Transverse colon (tissue), 4 donors: ENCODE measurements at regions not wholly inside any gene's neighbourhood (a gene's known extent, or its start where the extent isn't known, plus 50 kb on each side); places are given as distances from the start of the nearest gene placed in this dataset.
"Not testable (repeated sequence)": the region's sequence is repeated elsewhere in the genome, so short reads cannot be mapped to it uniquely, and the experiment has no call there.

Experiments
- DNase-seq: peaks from one replicate; pipeline ENCODE4 v3.0.0-alpha.2; 2019
- H3K27ac ChIP-seq, 4 donors: fragments of 200-600 bp; sonication (generic); 2 replicates each; pipeline ENCODE4 v1.5.1; 2016 to 2018; ENCODE audit warnings: inconsistent platforms in 4 of 4
- H3K27me3 ChIP-seq: fragments of 200-600 bp; sonication (generic); 2 replicates; pipeline ENCODE4 v1.5.1; 2017; ENCODE audit warnings: inconsistent platforms
- H3K36me3 ChIP-seq, 4 donors: fragments of 200-600 bp; sonication (generic); 2 replicates each; pipeline ENCODE4 v1.5.1; 2017 to 2019; ENCODE audit warnings: inconsistent platforms in 4 of 4
- H3K4me1 ChIP-seq, 4 donors: fragments of 200-600 bp; sonication (generic); 2 replicates each; pipeline ENCODE4 v1.5.1; 2017 to 2020; ENCODE audit warnings: inconsistent platforms in 4 of 4
- H3K4me3 ChIP-seq, 4 donors: fragments of 200-600 bp; sonication (generic); 1 replicate in 1 of 4; 2 replicates in 3 of 4; pipeline versions ENCODE4 v1.5.1 to v1.6.1; 2017 to 2019; ENCODE audit warnings: inconsistent platforms in 4 of 4
- H3K9me3 ChIP-seq, 2 donors: fragments of 200-600 bp; sonication (generic); 2 replicates each; pipeline ENCODE4 v1.5.1; 2017 to 2019; ENCODE audit warnings: inconsistent platforms in 2 of 2
- EP300 ChIP-seq: sonication (generic); formaldehyde crosslinking; IDR thresholded peaks from one replicate; pipeline ENCODE4 v1.6.1; 2017; ENCODE audit warnings: antibody characterized with exemption, low read depth
- POLR2A ChIP-seq: fragments of 450-650 bp; IDR thresholded peaks from one replicate; pipeline ENCODE4 v1.6.1; 2016; ENCODE audit warnings: antibody characterized with exemption, mild to moderate bottlenecking, moderate library complexity
- POLR2AphosphoS5 ChIP-seq, 3 donors: sonication (generic); formaldehyde crosslinking; IDR thresholded peaks; one replicate each; pipeline ENCODE4 v1.6.1; 2016; ENCODE audit warnings: antibody characterized with exemption in 3 of 3
- WGBS, 2 donors: methylation state at CpG; one replicate each; pipeline ENCODE4 v1.1.5; 2018; ENCODE audit warnings: low coverage in 1 of 2; 5-methylcytosine and 5-hydroxymethylcytosine counted together
- in situ Hi-C, 4 donors: fragments of 200-750 bp; cut with MboI; loops; one replicate each; pipeline versions ENCODE4 v1.15.0 to v1.15.1; 2017; ENCODE audit warnings: low sequenced_read_pairs in 3 of 4, low pct_ligation_motif_present in 1 of 4, low pct_unique_long_range_greater_than_20kb in 1 of 4
- intact Hi-C: fragments of 100-400 bp; cut with DNase I; formaldehyde crosslinking; loops from one replicate; pipeline ENCODE4 v1.15.1; 2023; ENCODE audit warnings: low total_unique reads
- TF ChIP-seq, protein P1 (sequence below), 5 experiments: fragments of 200-600 bp in 3 of 5; fragments of 450-650 bp in 2 of 5; sonication (generic) in 3 of 5; IDR thresholded peaks; 1 replicate in 2 of 5; 2 replicates in 3 of 5; pipeline ENCODE4 v1.5.1; 2016 to 2017; ENCODE audit warnings: antibody characterized with exemption in 5 of 5, inconsistent platforms in 3 of 5, mild to moderate bottlenecking in 2 of 5, moderate library complexity in 1 of 5

DNA sequence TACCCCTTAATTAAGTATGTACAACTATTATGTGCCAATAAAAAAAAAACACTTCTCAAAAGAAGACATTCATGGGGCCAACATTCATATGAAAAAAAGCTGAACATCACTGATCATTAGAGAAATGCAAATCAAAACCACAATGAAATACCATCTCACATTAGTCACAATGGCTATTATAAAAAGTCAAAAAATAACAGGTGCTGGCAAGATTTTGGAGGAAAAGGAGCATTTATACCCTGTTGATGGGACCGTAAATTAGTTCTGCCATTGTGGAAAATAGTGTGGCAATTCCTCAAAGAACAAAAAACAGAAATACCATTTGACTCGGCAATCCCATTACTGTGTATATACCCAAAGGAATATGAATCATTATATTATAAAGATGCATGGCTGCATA, 229.9 kb downstream of the PAPSS1 start:
- H3K4me3 ChIP-seq: no peak overlapping the region
- DNase-seq: no peak
- H3K36me3 ChIP-seq: no peaks in the 10 kb centered on the region
- WGBS, 2 donors: 94 to 100% methylated on average over 2 of the region's 2 CpGs
- no peak overlapping the region for H3K27ac ChIP-seq
- no peaks in the 10 kb centered on the region for H3K4me1 ChIP-seq
- H3K27me3 ChIP-seq: no peaks in the 10 kb centered on the region
- TF ChIP-seq POLR2AphosphoS5 (IDR thresholded peaks at IDR 0.05) (no peak), POLR2A (no peak), EP300 (no peak)
- TF ChIP-seq, protein P1, sequence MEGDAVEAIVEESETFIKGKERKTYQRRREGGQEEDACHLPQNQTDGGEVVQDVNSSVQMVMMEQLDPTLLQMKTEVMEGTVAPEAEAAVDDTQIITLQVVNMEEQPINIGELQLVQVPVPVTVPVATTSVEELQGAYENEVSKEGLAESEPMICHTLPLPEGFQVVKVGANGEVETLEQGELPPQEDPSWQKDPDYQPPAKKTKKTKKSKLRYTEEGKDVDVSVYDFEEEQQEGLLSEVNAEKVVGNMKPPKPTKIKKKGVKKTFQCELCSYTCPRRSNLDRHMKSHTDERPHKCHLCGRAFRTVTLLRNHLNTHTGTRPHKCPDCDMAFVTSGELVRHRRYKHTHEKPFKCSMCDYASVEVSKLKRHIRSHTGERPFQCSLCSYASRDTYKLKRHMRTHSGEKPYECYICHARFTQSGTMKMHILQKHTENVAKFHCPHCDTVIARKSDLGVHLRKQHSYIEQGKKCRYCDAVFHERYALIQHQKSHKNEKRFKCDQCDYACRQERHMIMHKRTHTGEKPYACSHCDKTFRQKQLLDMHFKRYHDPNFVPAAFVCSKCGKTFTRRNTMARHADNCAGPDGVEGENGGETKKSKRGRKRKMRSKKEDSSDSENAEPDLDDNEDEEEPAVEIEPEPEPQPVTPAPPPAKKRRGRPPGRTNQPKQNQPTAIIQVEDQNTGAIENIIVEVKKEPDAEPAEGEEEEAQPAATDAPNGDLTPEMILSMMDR (IDR thresholded peaks at IDR 0.05): no peak
- in situ Hi-C loops (no loop called here), intact Hi-C loops (no loop called here)
- no peaks in the 10 kb centered on the region for H3K9me3 ChIP-seq

- DNase-seq, intact Hi-C loops, H3K9me3 ChIP-seq, H3K36me3 ChIP-seq, H3K27me3 ChIP-seq, H3K4me1 ChIP-seq, H3K4me3 ChIP-seq, H3K27ac ChIP-seq, in situ Hi-C loops: not testable (repeated sequence)
- 0 to 60% methylated on average over 1 of the region's 1 CpG for WGBS, 2 donors
Measured at GRCh38 chr4:107483621-107484020, 236.4 kb downstream of the PAPSS1 start.

GRCh38 chr4:107482546-107482945, 237.5 kb downstream of the PAPSS1 start:
- Histone ChIP-seq H3K4me3 (no peak overlapping the region), H3K9me3 (no peaks in the 10 kb centered on the region), H3K27ac (no peak overlapping the region), H3K27me3 (no peaks in the 10 kb centered on the region), H3K4me1 (no peaks in the 10 kb centered on the region), H3K36me3 (no peaks in the 10 kb centered on the region)
- in situ Hi-C loops (no loop called here), intact Hi-C loops (no loop called here)
- no peak for DNase-seq
- TF ChIP-seq, protein P1 (IDR thresholded peaks at IDR 0.05): no peak
- TF ChIP-seq POLR2A (no peak), EP300 (no peak), POLR2AphosphoS5 (IDR thresholded peaks at IDR 0.05) (no peak)
- WGBS, 2 donors: 80% methylated on average over 2 of the region's 2 CpGs; no CpG with 5 or more reads in 1 of the 2 donors

DNA sequence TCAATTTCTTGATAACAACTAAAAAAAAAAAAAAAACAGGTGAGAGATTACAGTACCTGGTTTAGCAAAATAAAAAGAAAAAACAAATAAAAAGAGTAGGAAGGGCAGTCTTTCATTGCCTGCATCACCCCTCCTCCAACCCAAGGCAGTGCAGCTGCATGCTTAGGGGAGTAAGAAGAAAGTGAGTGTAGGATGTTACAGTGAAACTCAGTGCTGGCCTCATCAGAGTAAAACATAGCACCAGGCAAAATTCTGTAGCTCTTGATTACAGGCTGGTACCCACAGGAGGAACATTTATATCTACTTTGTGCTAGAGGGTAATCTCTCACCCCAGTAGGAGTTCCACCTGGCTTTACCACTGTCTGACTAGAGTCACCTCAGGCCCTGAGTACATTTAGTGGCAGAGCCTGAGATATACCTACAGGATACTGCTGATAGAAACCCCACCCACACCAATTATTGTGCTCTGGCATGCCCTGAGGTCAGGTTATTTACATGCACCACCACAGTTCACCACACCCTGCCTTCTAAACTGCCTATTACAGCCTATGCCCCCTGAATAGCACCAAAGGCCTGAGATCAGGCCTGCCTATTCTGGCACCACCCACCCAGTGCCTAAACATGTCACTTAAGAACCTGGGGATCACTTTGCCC, 241.6 kb downstream of the PAPSS1 start:
- DNase-seq: no peak
- intact Hi-C loops (no loop called here), in situ Hi-C loops (no loop called here)
- Histone ChIP-seq H3K9me3 (no peaks in the 10 kb centered on the region), H3K27ac (no peak overlapping the region), H3K4me3 (no peak overlapping the region), H3K27me3 (no peaks in the 10 kb centered on the region), H3K36me3 (no peaks in the 10 kb centered on the region), H3K4me1 (no peaks in the 10 kb centered on the region)
- TF ChIP-seq POLR2AphosphoS5 (IDR thresholded peaks at IDR 0.05) (no peak), EP300 (no peak), POLR2A (no peak)
- TF ChIP-seq, protein P1 (IDR thresholded peaks at IDR 0.05): no peak

GRCh38 chr4:107473126-107473525, 246.9 kb downstream of the PAPSS1 start:
- Histone ChIP-seq H3K27ac (no peak overlapping the region), H3K36me3 (no peaks in the 10 kb centered on the region), H3K9me3 (no peaks in the 10 kb centered on the region), H3K4me1 (no peaks in the 10 kb centered on the region), H3K4me3 (no peak overlapping the region), H3K27me3 (no peaks in the 10 kb centered on the region)
- intact Hi-C loops (no loop called here), in situ Hi-C loops (no loop called here)
- DNase-seq: no peak
- TF ChIP-seq POLR2AphosphoS5 (IDR thresholded peaks at IDR 0.05) (no peak), POLR2A (no peak), EP300 (no peak)
- TF ChIP-seq, protein P1 (IDR thresholded peaks at IDR 0.05): no peak
- 0 to 18% methylated on average over 1 of the region's 1 CpG for WGBS, 2 donors
